Activated naive CD4-positive, alpha-beta T cell treated with anti-CD3 and anti-CD28 coated beads, Interleukin-2, amount 10 ng/mL, durations not matched to agents 7 days and 5 days (primary cell): ENCODE measurements at regions not wholly inside any gene's neighbourhood (a gene's known extent, or its start where the extent isn't known, plus 50 kb on each side); places are given as distances from the start of the nearest gene placed in this dataset.

ENCODE experiments used
- CTCF ChIA-PET: fragments of 350-600 bp; sonication (Branson Sonifier 250); formaldehyde crosslinking; loops from one replicate; lab custom pipeline; 2021; ENCODE audit warnings: antibody characterized with exemption; lab: Charles Lee
- DNase-seq: peaks from one replicate; pipeline ENCODE4 v3.0.0-alpha.2; 2020
- H3K27ac Mint-ChIP-seq: one replicate; pipeline ENCODE4 v1.8.0; 2021; ENCODE audit warnings: mild to moderate bottlenecking, moderate library complexity, mixed read lengths
- H3K27me3 Mint-ChIP-seq: one replicate; pipeline ENCODE4 v1.8.0; 2021; ENCODE audit warnings: mild to moderate bottlenecking, mixed read lengths
- H3K36me3 Mint-ChIP-seq: one replicate; pipeline ENCODE4 v1.8.0; 2021; ENCODE audit warnings: mixed read lengths
- H3K4me1 Mint-ChIP-seq: one replicate; pipeline ENCODE4 v1.8.0; 2021; ENCODE audit warnings: mixed read lengths
- H3K4me3 Mint-ChIP-seq: one replicate; pipeline ENCODE4 v1.8.0; 2021; ENCODE audit warnings: mild to moderate bottlenecking, moderate library complexity, mixed read lengths
- H3K9me3 Mint-ChIP-seq: one replicate; pipeline ENCODE4 v1.8.0; 2021; ENCODE audit warnings: mixed read lengths

DNA sequence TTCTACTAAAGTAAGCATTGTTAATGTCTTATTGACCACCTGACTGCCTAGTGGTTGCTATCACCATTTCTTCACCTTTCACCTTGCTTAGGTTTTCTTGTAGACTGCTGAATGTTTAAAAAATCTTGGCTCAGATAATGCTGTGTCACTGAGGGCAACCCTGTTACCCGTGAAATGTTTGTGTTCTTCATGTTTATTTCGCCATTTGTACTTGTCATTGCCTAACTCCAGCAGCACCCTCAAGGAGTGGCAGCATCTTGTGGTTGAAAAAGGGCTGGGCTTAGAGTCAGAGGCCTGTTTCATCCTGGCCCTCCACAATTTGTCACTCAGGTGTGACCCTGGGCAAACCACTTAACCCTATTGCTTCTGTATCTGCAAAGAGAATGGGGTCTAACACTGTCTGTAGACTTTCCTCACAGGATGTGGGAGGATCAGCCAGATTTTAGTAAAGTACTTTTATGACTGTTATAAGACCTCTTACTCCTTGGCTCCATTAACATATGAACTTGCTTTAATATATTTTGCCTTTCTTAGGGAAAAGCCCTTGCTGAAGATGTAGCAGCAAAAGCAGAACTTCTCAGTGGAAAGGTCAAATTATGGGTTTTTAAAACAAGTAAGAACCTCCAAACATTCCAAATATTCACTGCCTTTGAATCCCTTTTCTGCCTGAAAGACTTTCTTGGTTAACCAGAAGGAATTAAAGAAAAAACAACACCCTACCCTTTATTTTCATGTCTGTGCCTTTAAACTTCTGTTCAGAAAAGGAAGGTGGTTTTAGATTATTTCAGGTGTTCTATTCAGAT, 154.5 kb upstream of the C11orf87 start:
- H3K27me3 Mint-ChIP-seq, result no peaks in the 10 kb centered on the region
- H3K9me3 Mint-ChIP-seq, result peaks cover 15% of the 10 kb centered on the region
- H3K36me3 Mint-ChIP-seq, result no peaks in the 10 kb centered on the region
- no peaks in the 10 kb centered on the region for H3K4me1 Mint-ChIP-seq
- no peak overlapping the region for H3K27ac Mint-ChIP-seq
- no peak overlapping the region for H3K4me3 Mint-ChIP-seq
- CTCF ChIA-PET, result no interaction called here
- DNase-seq, result no peak

DNA sequence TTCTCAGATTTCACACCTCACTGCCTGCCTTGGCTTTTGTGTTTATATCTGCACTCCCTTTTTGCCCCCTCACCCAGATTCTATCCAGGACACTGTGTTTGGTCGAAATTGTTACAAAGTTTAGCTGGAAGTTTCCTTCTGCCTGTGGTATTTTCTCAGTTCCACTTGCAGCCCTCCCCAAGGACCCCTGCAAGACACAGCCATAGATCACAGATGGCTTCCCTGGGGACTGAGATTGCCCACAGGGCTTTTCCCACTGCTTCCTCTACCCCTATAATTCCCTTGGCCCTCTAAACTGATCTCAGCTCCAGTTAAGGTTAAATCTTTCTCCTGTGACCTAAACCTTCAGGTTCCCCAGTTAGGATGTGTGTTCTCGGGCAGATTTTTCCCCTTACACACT, 146.1 kb upstream of the C11orf87 start:
- Mint-ChIP-seq H3K9me3 (peaks cover 6% of the 10 kb centered on the region), H3K4me1 (no peaks in the 10 kb centered on the region), H3K36me3 (no peaks in the 10 kb centered on the region), H3K4me3 (no peak overlapping the region), H3K27ac (no peak overlapping the region), H3K27me3 (no peaks in the 10 kb centered on the region)
- CTCF ChIA-PET, result no interaction called here
- no peak for DNase-seq

DNA sequence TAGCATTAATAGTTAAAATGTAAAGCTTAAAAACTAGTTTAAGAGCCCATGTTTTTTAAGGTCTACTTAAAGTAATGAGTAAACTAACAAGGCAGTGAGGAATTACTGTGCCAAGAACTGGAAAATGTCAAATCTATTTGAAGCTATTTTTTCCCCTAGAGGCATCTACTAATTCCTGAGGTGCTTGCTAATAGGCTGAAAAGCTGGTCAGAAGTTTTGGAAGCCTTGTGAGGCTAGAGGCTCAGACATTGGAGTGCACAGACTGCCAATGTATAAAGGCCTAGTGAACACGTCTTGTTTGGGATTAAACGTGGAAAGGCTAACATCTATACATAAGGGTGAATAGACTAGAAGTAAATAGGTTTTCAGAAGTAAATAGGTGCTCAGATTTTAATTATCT, 136.5 kb upstream of the C11orf87 start:
- H3K4me3 Mint-ChIP-seq, result no peak overlapping the region
- no peaks in the 10 kb centered on the region for H3K4me1 Mint-ChIP-seq
- no peaks in the 10 kb centered on the region for H3K9me3 Mint-ChIP-seq
- no peak for DNase-seq
- no peaks in the 10 kb centered on the region for H3K36me3 Mint-ChIP-seq
- no peaks in the 10 kb centered on the region for H3K27me3 Mint-ChIP-seq
- H3K27ac Mint-ChIP-seq, result no peak overlapping the region
- CTCF ChIA-PET, result no interaction called here

DNA sequence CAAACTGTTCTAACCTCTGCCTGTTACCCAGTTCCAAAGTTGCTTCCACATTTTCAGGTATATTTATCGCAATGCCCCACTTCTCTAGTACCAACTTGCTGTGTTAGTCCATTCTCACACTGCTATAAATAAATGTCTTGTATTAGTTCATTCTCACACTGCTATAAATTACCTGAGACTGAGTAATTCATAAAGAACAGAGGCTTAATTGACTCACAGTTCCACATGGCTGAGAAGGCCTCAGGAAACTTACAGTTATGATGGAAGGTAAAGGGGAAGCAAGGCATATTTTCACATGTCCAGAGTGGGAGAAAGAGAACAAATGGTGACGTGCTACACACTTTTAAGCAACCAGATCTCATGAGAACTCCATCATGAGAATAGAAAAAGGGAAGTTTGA, 130.4 kb upstream of the C11orf87 start:
- CTCF ChIA-PET, result interaction anchor here (0.6 kb wide), 1 partner anchor 267 kb away, joined by 3 read pairs; no protein-coding TSS in a partner anchor

DNA sequence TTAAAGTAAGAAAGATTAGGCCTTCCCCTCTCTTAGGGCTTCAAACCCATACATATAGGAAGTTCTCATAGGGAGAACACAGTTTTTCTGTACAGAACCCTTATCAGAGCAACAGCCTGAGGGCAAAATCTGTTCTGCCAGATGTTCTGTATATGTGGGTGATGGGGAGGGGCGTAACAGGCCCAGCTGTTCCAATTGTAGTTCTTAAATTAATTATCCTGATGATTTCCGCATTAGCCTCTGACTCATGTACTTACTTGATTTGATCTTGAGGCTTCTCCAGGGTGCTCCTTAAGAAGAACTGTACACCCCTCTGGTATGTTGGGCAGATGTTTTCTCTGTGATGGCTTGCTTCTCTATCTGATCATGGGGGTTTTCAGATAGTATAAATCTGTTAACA, 123.1 kb upstream of the C11orf87 start:
- Mint-ChIP-seq H3K9me3 (peaks cover 6% of the 10 kb centered on the region), H3K27ac (no peak overlapping the region), H3K4me3 (no peak overlapping the region), H3K27me3 (no peaks in the 10 kb centered on the region), H3K4me1 (no peaks in the 10 kb centered on the region), H3K36me3 (no peaks in the 10 kb centered on the region)
- DNase-seq, result no peak
- CTCF ChIA-PET, result no interaction called here

More for the DNA sequence above, 130.4 kb upstream of the C11orf87 start:
- no peak overlapping the region for H3K27ac Mint-ChIP-seq
- no peaks in the 10 kb centered on the region for H3K27me3 Mint-ChIP-seq
- peaks cover 2% of the 10 kb centered on the region for H3K9me3 Mint-ChIP-seq
- no peaks in the 10 kb centered on the region for H3K36me3 Mint-ChIP-seq
- DNase-seq, result no peak
- H3K4me3 Mint-ChIP-seq, result no peak overlapping the region
- H3K4me1 Mint-ChIP-seq, result no peaks in the 10 kb centered on the region

DNA sequence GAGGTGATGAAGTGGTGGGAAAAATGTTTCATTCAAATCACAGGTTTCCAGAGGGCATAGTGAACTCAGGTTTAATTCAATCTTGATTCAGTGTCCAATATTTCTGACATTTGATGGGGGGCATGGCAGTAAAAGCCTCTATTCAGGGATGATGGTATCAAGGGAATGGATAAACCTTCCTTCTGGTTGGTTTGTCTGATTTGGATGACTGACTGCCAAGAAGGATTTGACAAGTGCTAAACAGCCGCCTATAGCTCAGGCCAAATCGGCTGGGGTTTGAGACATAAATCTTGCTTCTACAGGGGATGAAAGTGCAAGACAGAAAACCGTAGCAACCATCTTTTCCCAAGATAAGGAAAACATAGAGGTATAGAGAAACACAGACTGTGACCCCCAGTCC, 121.8 kb upstream of the C11orf87 start:
- Mint-ChIP-seq H3K27ac (no peak overlapping the region), H3K4me1 (no peaks in the 10 kb centered on the region), H3K9me3 (peaks cover 6% of the 10 kb centered on the region), H3K36me3 (no peaks in the 10 kb centered on the region), H3K4me3 (no peak overlapping the region), H3K27me3 (no peaks in the 10 kb centered on the region)
- no peak for DNase-seq
- CTCF ChIA-PET, result no interaction called here

DNA sequence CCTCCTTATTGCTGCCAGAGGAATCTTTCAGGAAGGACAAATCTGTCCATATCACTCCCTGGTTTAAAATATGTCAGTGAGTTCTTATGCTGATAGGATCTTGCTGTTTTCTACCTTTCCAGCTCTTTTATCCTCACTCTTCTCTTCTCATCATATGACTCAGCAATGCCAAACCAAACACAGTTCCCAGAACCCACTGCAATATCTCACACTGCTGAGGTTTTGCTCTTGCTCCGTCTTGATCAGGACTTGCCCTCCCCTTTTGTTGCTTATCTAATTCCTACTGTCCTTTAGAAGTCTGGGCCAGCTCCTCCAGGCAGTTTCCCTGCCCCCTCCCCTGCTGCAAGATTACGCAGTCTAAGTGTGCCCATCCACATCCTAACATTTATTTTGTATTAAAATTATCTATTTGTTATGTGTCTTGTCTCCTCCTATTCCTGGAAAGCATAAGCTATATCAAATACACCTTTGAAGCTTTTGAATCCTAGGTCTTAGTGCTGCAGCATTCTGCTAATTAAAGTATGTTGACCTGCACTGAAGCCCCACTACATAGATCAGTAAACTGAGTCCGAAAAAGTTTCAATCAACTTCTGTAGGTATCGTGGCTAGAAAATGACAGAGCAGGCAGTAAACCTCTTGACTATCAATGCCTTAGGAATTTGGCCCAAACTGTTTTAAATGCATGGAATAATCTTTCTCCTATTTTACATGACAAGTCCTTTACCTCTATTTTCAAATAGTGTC, 119.2 kb upstream of the C11orf87 start:
- no peak overlapping the region for H3K4me3 Mint-ChIP-seq
- no peak for DNase-seq
- H3K27ac Mint-ChIP-seq, result no peak overlapping the region
- H3K4me1 Mint-ChIP-seq, result no peaks in the 10 kb centered on the region
- H3K27me3 Mint-ChIP-seq, result no peaks in the 10 kb centered on the region
- CTCF ChIA-PET, result no interaction called here
- H3K36me3 Mint-ChIP-seq, result no peaks in the 10 kb centered on the region
- H3K9me3 Mint-ChIP-seq, result peaks cover 6% of the 10 kb centered on the region

DNA sequence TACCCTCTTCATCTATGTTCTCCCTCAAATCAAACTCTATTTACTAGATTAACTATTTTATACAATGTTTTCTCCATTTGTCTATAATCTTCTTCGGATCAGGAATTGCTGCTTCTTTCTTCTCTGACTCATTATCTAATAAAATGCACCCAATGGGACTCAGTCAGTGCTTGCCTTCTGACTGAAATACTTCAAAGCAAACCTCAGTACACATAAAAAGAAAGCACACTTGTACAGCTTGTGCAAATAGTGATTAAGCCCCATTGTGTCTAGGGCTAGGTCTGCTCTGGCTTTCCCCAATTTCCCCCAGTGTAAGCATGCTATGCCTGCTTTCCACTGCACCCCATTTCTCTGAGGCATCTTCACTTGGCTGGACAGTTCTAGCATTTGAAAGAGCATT, 118.6 kb upstream of the C11orf87 start:
- Mint-ChIP-seq H3K4me1 (no peaks in the 10 kb centered on the region), H3K36me3 (no peaks in the 10 kb centered on the region), H3K27ac (no peak overlapping the region), H3K27me3 (no peaks in the 10 kb centered on the region), H3K4me3 (no peak overlapping the region), H3K9me3 (peaks cover 2% of the 10 kb centered on the region)
- CTCF ChIA-PET, result no interaction called here
- no peak for DNase-seq

DNA sequence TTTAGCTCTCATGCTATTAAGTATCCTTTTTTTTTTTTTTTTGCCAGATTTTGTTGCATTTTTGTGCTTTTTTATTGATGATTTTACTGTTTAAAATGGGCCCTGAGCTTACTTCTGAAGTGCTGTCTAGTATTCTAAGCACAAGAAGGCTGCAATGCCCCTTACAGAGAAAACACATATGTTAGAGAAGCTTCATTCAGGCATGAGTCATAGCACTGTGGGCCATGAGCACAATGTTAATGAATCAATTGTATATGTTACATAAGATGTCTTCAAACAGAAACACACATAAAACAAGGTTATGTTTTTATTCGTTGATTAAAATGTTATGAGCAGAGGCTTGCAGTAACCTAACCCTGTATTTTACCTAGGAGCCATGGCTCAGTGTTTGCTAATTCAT, 117.8 kb upstream of the C11orf87 start:
- H3K9me3 Mint-ChIP-seq, result peaks cover 2% of the 10 kb centered on the region
- no peaks in the 10 kb centered on the region for H3K4me1 Mint-ChIP-seq
- DNase-seq, result no peak
- H3K27ac Mint-ChIP-seq, result no peak overlapping the region
- CTCF ChIA-PET, result no interaction called here
- H3K36me3 Mint-ChIP-seq, result no peaks in the 10 kb centered on the region
- H3K4me3 Mint-ChIP-seq, result no peak overlapping the region
- H3K27me3 Mint-ChIP-seq, result no peaks in the 10 kb centered on the region

DNA sequence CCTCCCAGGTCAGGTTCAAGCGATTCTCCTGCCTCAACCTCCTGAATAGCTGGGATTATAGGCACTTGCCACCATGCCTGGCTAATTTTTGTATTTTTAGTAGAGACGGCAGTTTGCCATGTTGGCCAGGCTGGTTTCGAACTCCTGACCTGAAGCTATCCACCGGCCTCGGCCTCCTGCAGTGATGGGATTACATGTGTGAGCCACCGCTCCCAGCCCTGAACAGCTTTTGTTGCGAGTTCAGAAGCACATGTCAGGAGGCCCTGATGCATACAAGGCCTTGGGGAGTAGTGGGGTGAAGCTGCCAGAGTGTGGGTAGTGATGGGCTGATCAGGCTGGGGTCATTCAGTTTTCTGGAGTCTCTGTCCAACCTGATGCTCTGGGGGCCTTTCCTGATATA, 117.0 kb upstream of the C11orf87 start:
- H3K27me3 Mint-ChIP-seq, result no peaks in the 10 kb centered on the region
- no peaks in the 10 kb centered on the region for H3K36me3 Mint-ChIP-seq
- DNase-seq, result no peak
- peaks cover 2% of the 10 kb centered on the region for H3K9me3 Mint-ChIP-seq
- CTCF ChIA-PET, result no interaction called here
- H3K27ac Mint-ChIP-seq, result no peak overlapping the region
- H3K4me1 Mint-ChIP-seq, result no peaks in the 10 kb centered on the region
- no peak overlapping the region for H3K4me3 Mint-ChIP-seq

DNA sequence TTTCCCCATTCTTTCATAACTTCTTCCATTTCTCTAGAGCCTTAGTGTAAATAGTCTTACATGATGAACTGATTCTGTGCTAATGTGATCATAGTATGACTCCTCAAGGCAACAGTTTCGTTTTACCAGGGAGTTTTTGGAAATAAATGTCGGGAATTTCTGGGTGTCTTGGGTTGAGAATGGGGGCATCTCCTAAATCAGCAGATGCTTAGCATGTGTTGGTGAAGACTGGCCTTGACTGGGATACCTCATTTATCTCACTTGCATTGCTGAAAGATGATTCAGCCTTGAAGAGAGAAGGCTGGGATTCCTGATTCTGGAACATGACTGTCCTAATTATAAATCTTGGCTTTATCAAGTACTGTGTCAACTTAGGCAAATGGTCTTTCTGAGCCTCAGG, 115.7 kb upstream of the C11orf87 start:
- H3K27me3 Mint-ChIP-seq, result no peaks in the 10 kb centered on the region
- H3K27ac Mint-ChIP-seq, result no peak overlapping the region
- H3K9me3 Mint-ChIP-seq, result peaks cover 2% of the 10 kb centered on the region
- H3K4me3 Mint-ChIP-seq, result no peak overlapping the region
- CTCF ChIA-PET, result no interaction called here
- no peaks in the 10 kb centered on the region for H3K36me3 Mint-ChIP-seq
- no peak for DNase-seq
- H3K4me1 Mint-ChIP-seq, result no peaks in the 10 kb centered on the region

DNA sequence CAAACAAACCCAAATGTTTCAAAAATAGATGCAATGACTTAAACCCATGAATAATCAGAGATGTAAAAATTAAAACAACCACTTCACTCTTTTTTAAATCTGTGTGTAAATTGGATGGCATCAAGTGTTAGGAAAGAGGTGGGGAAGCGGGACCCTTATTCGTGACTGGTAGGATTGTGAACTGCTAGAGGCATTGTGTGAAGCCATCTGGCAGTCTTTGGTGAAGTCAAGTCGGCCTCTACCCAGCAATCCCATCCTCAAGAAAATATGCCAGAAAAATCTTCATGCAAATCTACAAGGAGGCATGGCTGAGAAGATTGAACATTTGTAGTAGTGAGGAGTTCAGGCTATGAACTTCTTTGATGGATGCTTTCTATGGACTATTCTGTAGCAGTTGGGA, 114.6 kb upstream of the C11orf87 start:
- Mint-ChIP-seq H3K4me3 (no peak overlapping the region), H3K27me3 (no peaks in the 10 kb centered on the region), H3K4me1 (no peaks in the 10 kb centered on the region), H3K36me3 (no peaks in the 10 kb centered on the region), H3K9me3 (peaks cover 2% of the 10 kb centered on the region), H3K27ac (no peak overlapping the region)
- CTCF ChIA-PET, result no interaction called here
- no peak for DNase-seq

DNA sequence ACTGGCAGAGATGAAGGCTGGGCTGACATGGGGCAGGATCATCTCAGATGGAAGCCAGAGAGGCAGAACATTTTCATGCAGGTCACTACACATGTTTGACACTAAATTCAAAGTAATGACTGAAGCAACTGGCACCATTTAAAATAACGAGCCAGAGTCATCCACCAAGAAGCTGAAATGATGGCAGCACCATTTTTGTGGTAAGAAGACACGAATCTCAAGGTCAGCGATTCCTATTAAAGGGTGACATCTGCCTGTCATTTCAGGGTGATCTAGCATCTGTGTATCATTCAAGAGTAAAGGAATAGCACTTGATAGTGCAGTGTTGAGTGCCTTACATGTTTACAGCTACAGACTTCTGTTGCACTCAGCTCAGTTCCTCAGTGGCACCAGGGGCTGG, 113.4 kb upstream of the C11orf87 start:
- CTCF ChIA-PET, result no interaction called here
- DNase-seq, result no peak
- Mint-ChIP-seq H3K4me1 (no peaks in the 10 kb centered on the region), H3K27me3 (no peaks in the 10 kb centered on the region), H3K4me3 (no peak overlapping the region), H3K27ac (no peak overlapping the region), H3K36me3 (no peaks in the 10 kb centered on the region), H3K9me3 (no peaks in the 10 kb centered on the region)

DNA sequence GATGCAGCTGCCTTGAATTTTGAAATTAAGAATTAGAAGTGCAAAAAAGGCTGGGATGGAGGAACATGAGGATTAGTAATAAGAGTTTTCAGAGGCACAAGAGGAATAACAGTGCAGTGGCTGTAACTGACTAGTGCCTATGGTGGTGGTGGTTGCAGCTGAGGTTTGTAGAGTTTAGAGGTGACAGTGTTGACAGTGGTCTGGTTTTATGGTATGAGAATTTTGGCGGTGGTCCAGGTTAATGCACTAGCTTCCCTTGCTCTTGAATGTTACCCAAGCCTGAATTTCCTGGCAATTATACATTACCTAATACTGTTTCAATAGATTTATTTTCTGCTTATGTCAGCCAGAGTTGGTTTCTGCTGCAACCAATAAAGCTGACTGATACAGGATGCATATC, 112.8 kb upstream of the C11orf87 start:
- CTCF ChIA-PET, result no interaction called here
- Mint-ChIP-seq H3K27ac (no peak overlapping the region), H3K4me3 (no peak overlapping the region), H3K36me3 (no peaks in the 10 kb centered on the region), H3K4me1 (no peaks in the 10 kb centered on the region), H3K9me3 (no peaks in the 10 kb centered on the region), H3K27me3 (no peaks in the 10 kb centered on the region)
- no peak for DNase-seq

DNA sequence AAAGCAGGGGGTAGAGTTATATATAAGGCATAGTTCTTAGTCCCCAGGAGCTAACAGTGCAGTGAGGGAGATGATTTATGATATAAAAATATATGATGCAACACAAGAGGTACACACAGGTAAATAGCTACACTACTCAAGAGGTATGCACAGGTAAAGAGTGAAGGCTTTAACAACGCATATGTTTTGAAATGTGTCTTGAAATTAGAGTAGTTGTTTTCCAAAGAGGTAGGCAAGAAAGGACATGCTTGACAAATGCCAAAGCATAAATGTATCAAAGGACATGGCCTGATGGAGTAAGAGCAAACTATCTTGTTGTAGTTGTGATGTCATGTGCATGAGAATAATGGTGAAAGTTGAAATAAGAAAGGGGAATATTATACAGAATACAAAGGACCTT, 104.3 kb upstream of the C11orf87 start:
- no peak for DNase-seq
- Mint-ChIP-seq H3K27ac (no peak overlapping the region), H3K36me3 (no peaks in the 10 kb centered on the region), H3K4me1 (no peaks in the 10 kb centered on the region), H3K9me3 (peaks cover 2% of the 10 kb centered on the region), H3K4me3 (no peak overlapping the region), H3K27me3 (no peaks in the 10 kb centered on the region)
- CTCF ChIA-PET, result no interaction called here
